CD14-positive monocyte (primary cell): ENCODE measurements at regions not wholly inside any gene's neighbourhood (a gene's known extent, or its start where the extent isn't known, plus 50 kb on each side); places are given as distances from the start of the nearest gene placed in this dataset.

Experiments
- DNase-seq, 3 donors: peaks; one replicate each; pipeline ENCODE4 v3.0.0-alpha.2; 2011 to 2022
- H2AFZ ChIP-seq: 2 replicates; pipeline ENCODE4 v1.6.0; 2012; ENCODE audit warnings: mild to moderate bottlenecking, low read depth, low read length, inconsistent platforms; ENCODE audit not compliant: insufficient read depth, poor library complexity, severe bottlenecking
- H3K27ac ChIP-seq, 2 donors: 1 replicate in 1 of 2; 2 replicates in 1 of 2; pipeline ENCODE4 v1.5.1; 2012 to 2013; ENCODE audit warnings: low read length in 2 of 2, control low read depth in 1 of 2, inconsistent platforms in 1 of 2, low read depth in 1 of 2, mild to moderate bottlenecking in 1 of 2
- H3K27me3 ChIP-seq, 2 donors: one replicate each; pipeline versions ENCODE4 v1.6.0 to v1.6.1; 2011 to 2013; ENCODE audit warnings: low read length in 2 of 2; ENCODE audit not compliant: control insufficient read depth in 2 of 2, insufficient read depth in 2 of 2
- H3K36me3 ChIP-seq, 2 donors: replicated peaks in 1 of 2; 1 replicate in 1 of 2; 2 replicates in 1 of 2; pipeline versions ENCODE4 v1.5.1 to v1.6.1; 2012 to 2013; ENCODE audit warnings: low read length in 2 of 2, control low read depth in 1 of 2, inconsistent platforms in 1 of 2, mild to moderate bottlenecking in 1 of 2; ENCODE audit not compliant: insufficient read depth in 2 of 2, control insufficient read depth in 1 of 2
- H3K4me1 ChIP-seq, 2 donors: 1 replicate in 1 of 2; 2 replicates in 1 of 2; pipeline versions ENCODE4 v1.5.1 to v1.6.1; 2012 to 2013; ENCODE audit warnings: low read length in 2 of 2, control low read depth in 1 of 2, inconsistent platforms in 1 of 2, mild to moderate bottlenecking in 1 of 2, moderate library complexity in 1 of 2; ENCODE audit not compliant: insufficient read depth in 2 of 2, control insufficient read depth in 1 of 2
- H3K4me2 ChIP-seq: replicated peaks from 2 replicates; pipeline ENCODE3; 2012; ENCODE audit warnings: low read length, moderate library complexity, mild to moderate bottlenecking; ENCODE audit not compliant: poor library complexity, severe bottlenecking; ENCODE audit errors: extremely low read depth
- H3K4me3 ChIP-seq, 3 experiments: fragments of 200-600 bp in 1 of 3; sonication (generic) in 1 of 3; replicated peaks in 1 of 3; 1 replicate in 2 of 3; 2 replicates in 1 of 3; pipeline ENCODE4 v1.5.1; 2011 to 2013; ENCODE audit warnings: low read length in 3 of 3, mild to moderate bottlenecking in 3 of 3, control low read depth in 2 of 3, low read depth in 2 of 3, inconsistent platforms in 1 of 3, moderate library complexity in 1 of 3
- H3K79me2 ChIP-seq: 2 replicates; pipeline ENCODE4 v1.6.0; 2012; ENCODE audit warnings: mild to moderate bottlenecking, control low read depth, inconsistent platforms, low read length, moderate library complexity; ENCODE audit not compliant: insufficient read depth
- H3K9ac ChIP-seq: 2 replicates; pipeline ENCODE4 v1.6.0; 2017; ENCODE audit warnings: low read length, mild to moderate bottlenecking; ENCODE audit not compliant: insufficient read depth, poor library complexity, severe bottlenecking
- H3K9me3 ChIP-seq, 2 donors: replicated peaks in 1 of 2; 1 replicate in 1 of 2; 2 replicates in 1 of 2; pipeline versions ENCODE4 v1.5.1 to v1.6.1; 2012 to 2013; ENCODE audit warnings: low read length in 2 of 2, control low read depth in 1 of 2; ENCODE audit not compliant: control insufficient read depth in 1 of 2, insufficient read depth in 1 of 2
- H4K20me1 ChIP-seq: 2 replicates; pipeline ENCODE4 v1.6.0; 2012; ENCODE audit warnings: mild to moderate bottlenecking, low read length, control low read depth, moderate library complexity; ENCODE audit not compliant: insufficient read depth
- H3K27ac Mint-ChIP-seq, 7 donors: one replicate each; pipeline ENCODE4 v1.8.0; 2020; ENCODE audit warnings: mild to moderate bottlenecking in 7 of 7, mixed read lengths in 7 of 7, moderate library complexity in 6 of 7, inconsistent platforms in 2 of 7
- H3K27me3 Mint-ChIP-seq, 3 donors: one replicate each; pipeline ENCODE4 v1.8.0; 2021 to 2022; ENCODE audit warnings: low read depth in 3 of 3, mild to moderate bottlenecking in 3 of 3, mixed read lengths in 3 of 3, moderate library complexity in 3 of 3, inconsistent platforms in 1 of 3
- H3K36me3 Mint-ChIP-seq, 2 donors: one replicate each; pipeline ENCODE4 v1.8.0; 2020; ENCODE audit warnings: mixed read lengths in 2 of 2, inconsistent platforms in 1 of 2, mild to moderate bottlenecking in 1 of 2
- H3K4me1 Mint-ChIP-seq: one replicate; pipeline ENCODE4 v1.8.0; 2020; ENCODE audit warnings: mild to moderate bottlenecking, mixed read lengths
- H3K4me3 Mint-ChIP-seq, 2 donors: one replicate each; pipeline ENCODE4 v1.8.0; 2020; ENCODE audit warnings: mild to moderate bottlenecking in 2 of 2, mixed read lengths in 2 of 2, moderate library complexity in 1 of 2
- H3K9me3 Mint-ChIP-seq, 7 donors: one replicate each; pipeline ENCODE4 v1.8.0; 2020 to 2022; ENCODE audit warnings: mixed read lengths in 7 of 7, mild to moderate bottlenecking in 6 of 7, moderate library complexity in 6 of 7, inconsistent platforms in 2 of 7
- WGBS: methylation state at CpG from one replicate; pipeline ENCODE4 v1.1.5; 2013; ENCODE audit warnings: missing lambda C conversion rate; ENCODE audit not compliant: insufficient coverage; 5-methylcytosine and 5-hydroxymethylcytosine counted together
- intact Hi-C, 2 donors: fragments of 100-400 bp; cut with micrococcal nuclease; formaldehyde crosslinking; loops; one replicate each; pipeline versions ENCODE4 v1.15.0 to v1.15.1; 2023
- TF ChIP-seq, protein P1 (sequence below): fragments of 200-600 bp; IDR thresholded peaks from one replicate; pipeline ENCODE4 v1.8.0; 2022; ENCODE audit warnings: antibody characterized with exemption, mild to moderate bottlenecking

DNA sequence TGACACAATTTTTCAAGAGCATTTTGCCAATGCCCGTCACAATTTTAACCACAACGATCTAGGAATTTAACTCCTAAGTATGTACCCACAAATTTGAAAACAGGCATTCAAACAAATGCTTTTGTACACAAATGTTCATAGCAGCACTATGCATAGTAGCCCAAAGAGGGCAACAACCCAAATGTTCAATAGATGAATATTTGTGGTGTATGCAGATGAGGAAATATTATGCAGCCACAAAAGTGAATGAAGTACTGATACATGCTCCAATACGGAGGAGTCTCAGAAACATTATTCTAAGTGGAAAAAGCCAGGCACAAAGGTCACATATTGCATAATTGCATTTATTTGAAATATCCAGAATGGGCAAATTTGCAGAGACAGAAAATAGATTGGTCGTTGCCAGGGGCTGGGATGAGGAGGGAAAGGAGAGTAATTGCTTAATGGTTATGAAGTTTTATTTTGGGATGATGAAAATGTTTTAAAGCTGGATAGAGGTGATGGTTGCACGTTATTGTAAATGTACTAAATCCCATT is 117.2 kb downstream of the PXDC1 start:
- H3K27ac ChIP-seq = no peak overlapping the region
- no peak overlapping the region for H2AFZ ChIP-seq
- no peaks in the 10 kb centered on the region for H3K36me3 ChIP-seq
- no peak for DNase-seq
- peaks cover 0 to 4% (median 0%) of the 10 kb centered on the region in 7 donors for H3K9me3 Mint-ChIP-seq
- no peak overlapping the region for H3K4me3 ChIP-seq
- no peaks in the 10 kb centered on the region for H3K27me3 ChIP-seq
- H3K79me2 ChIP-seq = no peaks in the 10 kb centered on the region
- no peak overlapping the region for H3K4me3 Mint-ChIP-seq
- H4K20me1 ChIP-seq = no peaks in the 10 kb centered on the region
- H3K9ac ChIP-seq = no peak overlapping the region
- no peak overlapping the region for H3K4me2 ChIP-seq
- no peak overlapping the region for H3K27ac Mint-ChIP-seq
- H3K27me3 Mint-ChIP-seq = peaks cover 2 to 6% (median 6%) of the 10 kb centered on the region in 3 donors
- H3K4me1 ChIP-seq = no peaks in the 10 kb centered on the region
- H3K9me3 ChIP-seq = no peaks in the 10 kb centered on the region
- H3K36me3 Mint-ChIP-seq = no peaks in the 10 kb centered on the region
- H3K4me1 Mint-ChIP-seq = no peaks in the 10 kb centered on the region
- intact Hi-C loops = no loop called here
- TF ChIP-seq, protein P1, sequence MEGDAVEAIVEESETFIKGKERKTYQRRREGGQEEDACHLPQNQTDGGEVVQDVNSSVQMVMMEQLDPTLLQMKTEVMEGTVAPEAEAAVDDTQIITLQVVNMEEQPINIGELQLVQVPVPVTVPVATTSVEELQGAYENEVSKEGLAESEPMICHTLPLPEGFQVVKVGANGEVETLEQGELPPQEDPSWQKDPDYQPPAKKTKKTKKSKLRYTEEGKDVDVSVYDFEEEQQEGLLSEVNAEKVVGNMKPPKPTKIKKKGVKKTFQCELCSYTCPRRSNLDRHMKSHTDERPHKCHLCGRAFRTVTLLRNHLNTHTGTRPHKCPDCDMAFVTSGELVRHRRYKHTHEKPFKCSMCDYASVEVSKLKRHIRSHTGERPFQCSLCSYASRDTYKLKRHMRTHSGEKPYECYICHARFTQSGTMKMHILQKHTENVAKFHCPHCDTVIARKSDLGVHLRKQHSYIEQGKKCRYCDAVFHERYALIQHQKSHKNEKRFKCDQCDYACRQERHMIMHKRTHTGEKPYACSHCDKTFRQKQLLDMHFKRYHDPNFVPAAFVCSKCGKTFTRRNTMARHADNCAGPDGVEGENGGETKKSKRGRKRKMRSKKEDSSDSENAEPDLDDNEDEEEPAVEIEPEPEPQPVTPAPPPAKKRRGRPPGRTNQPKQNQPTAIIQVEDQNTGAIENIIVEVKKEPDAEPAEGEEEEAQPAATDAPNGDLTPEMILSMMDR = no peak
- WGBS = 93% methylated on average over 3 of the region's 5 CpGs

DNA sequence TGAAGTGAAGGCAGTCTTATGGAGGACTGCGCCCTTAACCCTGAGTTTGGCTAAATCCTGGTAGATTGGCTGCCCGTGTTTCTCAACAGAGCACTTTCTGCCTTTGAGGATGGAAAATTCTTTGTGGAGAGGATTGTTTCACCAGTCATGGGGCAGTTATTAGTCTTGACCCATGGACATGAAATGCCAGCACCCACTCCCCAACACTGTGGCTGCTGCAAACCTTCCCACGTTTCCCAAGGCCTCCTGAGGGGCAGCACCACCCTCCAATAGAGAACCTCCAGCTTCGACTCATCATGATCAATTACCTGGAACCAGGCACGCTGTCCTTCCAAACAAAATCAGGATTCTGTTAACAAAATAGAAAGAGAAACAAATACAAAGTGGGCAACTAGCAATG is 117.8 kb downstream of the PXDC1 start:
- Histone ChIP-seq H3K36me3 (no peaks in the 10 kb centered on the region), H3K9me3 (no peaks in the 10 kb centered on the region), H3K9ac (no peak overlapping the region), H3K4me1 (no peaks in the 10 kb centered on the region), H4K20me1 (no peaks in the 10 kb centered on the region), H3K4me2 (no peak overlapping the region), H3K79me2 (no peaks in the 10 kb centered on the region), H3K4me3 (no peak overlapping the region), H3K27me3 (peaks cover 0 to 3% of the 10 kb centered on the region in 2 donors), H2AFZ (no peak overlapping the region), H3K27ac (no peak overlapping the region)
- Mint-ChIP-seq H3K4me1 (no peaks in the 10 kb centered on the region), H3K9me3 (peaks cover 0 to 3% (median 0%) of the 10 kb centered on the region in 7 donors), H3K27me3 (peaks cover 4 to 6% (median 6%) of the 10 kb centered on the region in 3 donors), H3K27ac (no peak overlapping the region), H3K36me3 (no peaks in the 10 kb centered on the region), H3K4me3 (no peak overlapping the region)
- 97% methylated on average over 4 of the region's 5 CpGs for WGBS
- no peak for DNase-seq
- TF ChIP-seq, protein P1 = no peak
- intact Hi-C loops = no loop called here
